ENCODE measurements at regions not wholly inside any gene's neighbourhood (a gene's known extent, or its start where the extent isn't known, plus 50 kb on each side); places are given as distances from the start of the nearest gene placed in this dataset.

DNA sequence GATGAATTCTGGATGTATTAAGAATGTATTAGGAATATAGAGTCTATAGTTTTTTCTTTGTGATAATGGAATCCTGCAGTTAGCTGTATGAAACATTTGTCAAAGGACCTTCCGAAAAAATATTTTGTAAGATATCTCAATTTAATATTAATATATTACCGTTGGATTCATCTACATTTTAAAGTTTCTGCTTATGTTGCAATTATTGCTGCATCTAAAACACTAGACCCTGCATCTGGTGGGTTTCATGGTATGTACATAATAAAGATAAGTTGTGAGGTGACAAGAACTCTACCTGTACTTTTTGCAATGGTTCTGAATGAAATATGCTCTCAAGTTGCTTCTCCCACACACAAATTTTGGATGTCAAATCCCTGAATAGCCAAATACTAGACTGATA lies 565.9 kb upstream of the FBXO33 start:
- no peak for DNase-seq (ENCODE audit: low read depth in 2 of 2)

DNA sequence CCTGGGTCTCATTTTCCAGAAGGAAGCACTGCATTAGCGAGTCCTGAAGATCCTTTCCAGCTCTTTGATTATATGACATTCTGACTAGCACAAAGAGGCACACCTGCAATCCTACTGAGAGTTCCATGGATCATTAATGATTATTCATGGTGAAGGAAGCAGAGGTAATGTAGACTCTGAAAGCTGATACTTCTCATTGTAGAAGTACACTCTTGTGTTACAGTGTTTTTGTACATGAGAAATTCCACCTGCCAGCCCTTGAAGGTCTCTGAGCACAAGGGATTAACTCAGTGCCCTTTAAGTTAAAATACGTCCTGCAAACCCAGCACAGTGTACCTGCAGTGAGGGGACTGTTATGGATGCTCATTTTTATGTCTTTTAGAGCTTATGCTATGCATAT lies 558.8 kb upstream of the FBXO33 start:
- DNase-seq (ENCODE audit: low read depth in 2 of 2) = no peak

GRCh38 chr14:39988939-39989338 lies 556.7 kb upstream of the FBXO33 start:
- no peak for DNase-seq (ENCODE audit: low read depth in 2 of 2)

- no peak for DNase-seq (ENCODE audit: low read depth in 2 of 2)
Observed at GRCh38 chr14:39984323-39984722, 552.1 kb upstream of the FBXO33 start.

GRCh38 chr14:39977198-39977597 lies 545.0 kb upstream of the FBXO33 start:
- no peak for DNase-seq (ENCODE audit: low read depth in 2 of 2)

GRCh38 chr14:39974036-39974435 lies 541.8 kb upstream of the FBXO33 start:
- DNase-seq (ENCODE audit: low read depth in 2 of 2) = no peak

- DNase-seq (ENCODE audit: low read depth in 2 of 2) = no peak
Observed at GRCh38 chr14:39972704-39973103, 540.5 kb upstream of the FBXO33 start.

DNA sequence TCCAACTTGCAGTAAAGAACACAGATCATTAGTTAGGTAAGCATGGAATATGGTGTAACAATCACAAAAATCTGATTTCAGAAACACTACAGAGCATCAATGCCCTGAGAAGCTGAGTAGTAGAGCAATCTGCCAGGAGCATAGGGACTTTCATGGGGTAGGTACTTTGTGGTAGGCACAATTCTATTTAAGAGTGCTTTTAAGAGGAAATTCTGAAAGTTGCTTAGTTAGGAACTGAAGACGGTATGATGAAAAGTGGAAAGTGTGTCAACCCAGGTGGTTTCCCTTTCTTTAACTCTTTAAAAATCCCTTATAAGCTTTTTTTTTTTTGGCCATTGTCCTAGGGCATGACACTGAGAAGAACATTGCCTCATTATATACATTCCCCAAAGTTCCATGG lies 535.7 kb upstream of the FBXO33 start:
- no peak for DNase-seq (ENCODE audit: low read depth in 2 of 2)

GRCh38 chr14:39957987-39958386 lies 525.8 kb upstream of the FBXO33 start:
- no peak for DNase-seq (ENCODE audit: low read depth in 2 of 2)

DNA sequence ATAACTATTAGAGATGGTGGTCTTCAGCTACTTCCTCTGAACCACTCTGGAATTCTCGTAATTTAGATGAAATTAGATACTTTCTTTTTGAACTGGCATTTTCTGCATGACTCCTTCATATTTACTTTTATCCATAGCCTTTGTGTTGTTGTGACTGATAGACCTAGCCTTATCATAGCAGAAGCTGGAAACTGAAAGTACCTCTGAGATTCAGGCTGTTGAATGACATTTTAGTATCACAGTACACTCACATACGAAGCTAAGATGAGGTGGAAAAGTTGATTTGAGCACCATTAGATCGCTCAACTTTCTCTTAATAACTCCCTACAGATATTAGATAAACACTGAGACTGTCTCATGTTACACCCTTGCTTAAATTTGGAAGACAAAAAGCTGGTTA lies 525.1 kb upstream of the FBXO33 start:
- no peak for DNase-seq (ENCODE audit: low read depth in 2 of 2)

DNA sequence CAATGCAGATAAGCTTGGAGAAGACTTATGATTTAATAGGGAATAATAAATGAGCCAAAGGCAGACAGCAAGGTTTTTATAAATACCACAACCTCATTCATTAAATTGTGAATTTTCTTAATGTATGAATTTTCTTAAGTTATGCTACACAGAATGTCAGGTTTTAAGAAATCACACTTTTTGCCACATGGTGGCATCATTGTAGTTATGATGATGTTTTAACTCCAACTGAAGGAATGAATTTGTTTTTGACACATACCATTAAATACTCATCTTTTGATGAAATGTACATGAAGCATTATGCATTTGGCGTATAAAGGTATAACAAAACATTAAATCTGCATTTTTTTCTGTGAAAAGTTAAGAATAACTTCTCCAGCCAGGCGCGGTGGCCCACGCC lies 524.1 kb upstream of the FBXO33 start:
- DNase-seq (ENCODE audit: low read depth in 2 of 2) = no peak

- DNase-seq (ENCODE audit: low read depth in 2 of 2) = no peak
Observed at GRCh38 chr14:39948235-39948634, 516.0 kb upstream of the FBXO33 start.

- no peak for DNase-seq (ENCODE audit: low read depth in 2 of 2)
Observed at GRCh38 chr14:39946807-39947206, 514.6 kb upstream of the FBXO33 start.

DNA sequence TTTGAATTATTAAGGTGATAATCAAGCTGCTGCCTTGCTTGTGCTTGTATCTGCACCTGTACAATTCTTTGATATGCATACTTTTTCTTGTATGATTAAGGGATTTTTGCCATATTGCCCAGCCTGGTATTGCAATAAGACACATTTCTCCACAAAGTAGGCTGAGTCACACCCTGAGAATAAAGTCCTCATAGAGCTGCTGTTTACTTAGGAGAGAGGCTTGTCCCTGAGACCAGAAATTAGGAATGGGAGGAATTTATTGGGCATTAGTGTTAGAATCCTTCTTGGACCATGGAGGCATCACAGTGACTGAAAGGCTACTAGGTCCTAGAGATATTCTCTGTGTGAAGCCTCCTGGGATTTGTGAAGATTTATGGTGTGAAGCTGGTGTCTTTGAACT lies 506.8 kb upstream of the FBXO33 start:
- no peak for DNase-seq (ENCODE audit: low read depth in 2 of 2)

DNA sequence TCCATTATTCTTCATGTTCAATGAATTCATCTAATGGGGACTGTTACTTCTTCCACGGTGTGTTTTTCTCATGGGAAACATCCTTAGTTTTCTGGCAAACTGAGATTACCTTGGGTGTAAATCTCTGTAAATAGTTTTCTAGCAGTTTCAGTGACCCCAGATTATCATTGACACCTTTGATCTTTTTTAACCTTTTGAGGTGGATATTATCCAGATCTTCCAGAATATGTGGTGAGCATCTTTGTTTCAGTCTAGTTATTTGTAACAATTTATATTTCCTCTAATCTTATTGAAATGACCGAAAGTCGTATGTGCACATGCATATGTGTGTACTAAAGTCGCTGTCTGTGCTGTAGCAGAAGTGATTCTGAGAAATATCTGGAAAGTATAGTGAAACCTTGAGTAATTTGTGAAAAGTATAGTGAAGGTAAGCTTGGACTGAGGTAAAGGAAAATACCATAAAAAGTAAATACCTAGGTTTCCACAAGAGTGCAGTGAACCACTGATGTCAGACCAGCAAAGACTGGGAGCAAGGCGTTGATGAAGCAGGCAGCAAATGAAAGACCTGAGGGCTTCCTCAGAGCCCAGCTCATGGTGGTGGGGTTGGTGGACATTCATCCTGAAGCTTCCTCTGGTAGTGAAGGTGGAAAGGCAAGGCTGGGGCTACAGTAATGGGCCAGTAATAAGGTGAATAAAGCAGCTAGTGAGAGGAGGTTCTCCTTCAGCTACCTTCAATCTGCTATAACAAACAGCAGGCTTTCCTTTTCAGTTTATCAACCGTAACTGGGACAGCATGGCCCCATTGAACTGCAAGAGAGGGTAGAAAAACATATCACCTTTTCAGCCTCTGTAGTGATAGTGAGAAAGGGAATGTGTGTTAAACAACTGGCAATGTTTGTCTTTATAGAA lies 480.2 kb upstream of the FBXO33 start:
- DNase-seq (ENCODE audit: low read depth in 2 of 2) = no peak

- no peak for DNase-seq (ENCODE audit: low read depth in 2 of 2)
Observed at GRCh38 chr14:39897657-39898056, 465.4 kb upstream of the FBXO33 start.

GRCh38 chr14:39890026-39890425 lies 457.8 kb upstream of the FBXO33 start:
- no peak for DNase-seq (ENCODE audit: low read depth in 2 of 2)

- no peak for DNase-seq (ENCODE audit: low read depth in 2 of 2)
Observed at GRCh38 chr14:39884091-39884490, 451.9 kb upstream of the FBXO33 start.

- DNase-seq (ENCODE audit: low read depth in 2 of 2) = no peak
Observed at GRCh38 chr14:39880965-39881364, 448.7 kb upstream of the FBXO33 start.

DNA sequence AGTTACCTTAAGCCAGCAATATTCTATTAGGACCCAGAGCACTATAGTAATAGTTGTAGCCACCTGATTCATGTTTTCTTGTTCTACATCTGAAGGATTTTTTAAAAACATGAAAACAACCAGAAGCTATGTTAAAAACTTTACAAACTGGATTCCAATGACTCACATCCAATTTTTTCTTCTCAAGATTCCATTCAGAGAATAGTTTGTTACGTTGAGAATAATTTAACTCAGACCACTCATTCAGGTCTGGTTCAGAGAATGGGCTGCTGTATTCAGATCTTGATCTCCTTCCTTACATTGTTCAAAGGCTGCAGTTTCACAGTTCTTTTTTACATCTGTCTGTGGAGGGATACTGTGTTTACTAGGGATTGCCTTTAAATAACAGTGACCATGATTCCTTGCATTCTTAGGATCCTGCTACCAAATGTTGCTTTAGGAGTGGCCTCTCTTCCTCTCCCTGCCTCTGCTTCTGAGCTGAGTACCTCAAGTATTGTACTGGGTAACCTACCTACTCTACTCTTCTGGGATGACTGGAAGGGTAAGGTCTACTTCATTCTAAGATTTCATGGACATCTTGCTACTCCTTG lies 448.0 kb upstream of the FBXO33 start:
- no peak for DNase-seq (ENCODE audit: low read depth in 2 of 2)

- no peak for DNase-seq (ENCODE audit: low read depth in 2 of 2)
Observed at GRCh38 chr14:39877577-39878190, 445.5 kb upstream of the FBXO33 start.

DNA sequence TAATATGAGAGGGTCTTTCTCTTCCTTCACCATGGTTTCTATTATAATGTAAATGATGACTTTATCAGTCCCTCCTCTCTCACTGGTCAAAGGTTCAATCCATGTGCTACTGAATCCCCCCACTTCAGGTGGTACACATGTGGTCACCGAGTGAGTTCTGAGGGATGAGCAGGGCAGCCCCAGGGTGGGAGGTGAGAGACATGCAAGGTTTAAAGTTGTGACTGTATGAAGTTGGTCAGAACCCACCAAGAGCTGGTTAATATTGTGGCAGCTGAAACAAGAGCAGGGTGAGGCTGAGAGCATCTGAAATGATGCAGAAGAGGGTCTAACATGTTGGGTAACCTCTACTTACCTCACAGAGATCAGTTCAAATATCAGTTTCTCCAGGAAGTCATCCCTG lies 444.7 kb upstream of the FBXO33 start:
- DNase-seq (ENCODE audit: low read depth in 2 of 2) = no peak

GRCh38 chr14:39875028-39875427 lies 442.8 kb upstream of the FBXO33 start:
- no peak for DNase-seq (ENCODE audit: low read depth in 2 of 2)
